ENCODE measurements at regions not wholly inside any gene's neighbourhood (a gene's known extent, or its start where the extent isn't known, plus 50 kb on each side); places are given as distances from the start of the nearest gene placed in this dataset.

DNA sequence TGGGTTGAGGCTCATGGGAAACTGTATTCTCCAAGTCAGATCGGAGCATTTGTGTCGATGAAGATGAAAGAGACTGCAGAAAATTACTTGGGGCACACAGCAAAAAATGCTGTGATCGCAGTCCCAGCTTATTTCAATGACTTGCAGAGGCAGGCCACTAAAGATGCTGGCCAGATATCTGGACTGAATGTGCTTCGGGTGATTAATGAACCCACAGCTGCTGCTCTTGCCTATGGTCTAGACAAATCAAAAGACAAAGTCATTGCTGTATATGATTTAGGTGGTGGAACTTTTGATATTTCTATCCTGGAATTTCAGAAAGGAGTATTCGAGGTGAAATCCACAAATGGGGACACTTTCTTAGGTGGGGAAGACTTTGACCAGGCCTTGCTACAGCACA, 336.6 kb downstream of the PAX3 start:
- TF ChIP-seq POLR2A (IDR thresholded peaks at IDR 0.05) = no peak
- TF ChIP-seq, protein P1, sequence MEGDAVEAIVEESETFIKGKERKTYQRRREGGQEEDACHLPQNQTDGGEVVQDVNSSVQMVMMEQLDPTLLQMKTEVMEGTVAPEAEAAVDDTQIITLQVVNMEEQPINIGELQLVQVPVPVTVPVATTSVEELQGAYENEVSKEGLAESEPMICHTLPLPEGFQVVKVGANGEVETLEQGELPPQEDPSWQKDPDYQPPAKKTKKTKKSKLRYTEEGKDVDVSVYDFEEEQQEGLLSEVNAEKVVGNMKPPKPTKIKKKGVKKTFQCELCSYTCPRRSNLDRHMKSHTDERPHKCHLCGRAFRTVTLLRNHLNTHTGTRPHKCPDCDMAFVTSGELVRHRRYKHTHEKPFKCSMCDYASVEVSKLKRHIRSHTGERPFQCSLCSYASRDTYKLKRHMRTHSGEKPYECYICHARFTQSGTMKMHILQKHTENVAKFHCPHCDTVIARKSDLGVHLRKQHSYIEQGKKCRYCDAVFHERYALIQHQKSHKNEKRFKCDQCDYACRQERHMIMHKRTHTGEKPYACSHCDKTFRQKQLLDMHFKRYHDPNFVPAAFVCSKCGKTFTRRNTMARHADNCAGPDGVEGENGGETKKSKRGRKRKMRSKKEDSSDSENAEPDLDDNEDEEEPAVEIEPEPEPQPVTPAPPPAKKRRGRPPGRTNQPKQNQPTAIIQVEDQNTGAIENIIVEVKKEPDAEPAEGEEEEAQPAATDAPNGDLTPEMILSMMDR (IDR thresholded peaks at IDR 0.05) = no peak
